ENCODE measurements at regions not wholly inside any gene's neighbourhood (a gene's known extent, or its start where the extent isn't known, plus 50 kb on each side); places are given as distances from the start of the nearest gene placed in this dataset.

- TF ChIP-seq CTCF (IDR thresholded peaks at IDR 0.05) = no peak
- TF ChIP-seq MXI1 (IDR thresholded peaks at IDR 0.05; ENCODE audit: low read depth, low read length) = no peak
- TF ChIP-seq REST (IDR thresholded peaks at IDR 0.05; ENCODE audit: low read depth, low read length) = no peak
- no peak for TF ChIP-seq USF2 (IDR thresholded peaks at IDR 0.05; ENCODE audit: borderline replicate concordance, low read depth, low read length)
These were observed 134.1 kb downstream of the TEX36 start for GRCh38 chr10:125548878-125549277.

Measured in SK-N-SH (cell line).